Ureter (tissue), 1 donor: ENCODE measurements at regions not wholly inside any gene's neighbourhood (a gene's known extent, or its start where the extent isn't known, plus 50 kb on each side); places are given as distances from the start of the nearest gene placed in this dataset.
"Not testable (repeated sequence)": the region's sequence is repeated elsewhere in the genome, so short reads cannot be mapped to it uniquely, and the experiment has no call there.

Source experiments
- DNase-seq: peaks from one replicate; pipeline ENCODE4 v3.0.0-alpha.2; 2020; ENCODE audit warnings: low spot score
- donor health status: DM: yes; HTN: yes; CAD: no.

- no peak for DNase-seq
Measured at GRCh38 chr5:89083791-89084190, 200.8 kb upstream of the MEF2C start.

- no peak for DNase-seq
Measured at GRCh38 chr5:89081360-89081759, 198.4 kb upstream of the MEF2C start.

DNA sequence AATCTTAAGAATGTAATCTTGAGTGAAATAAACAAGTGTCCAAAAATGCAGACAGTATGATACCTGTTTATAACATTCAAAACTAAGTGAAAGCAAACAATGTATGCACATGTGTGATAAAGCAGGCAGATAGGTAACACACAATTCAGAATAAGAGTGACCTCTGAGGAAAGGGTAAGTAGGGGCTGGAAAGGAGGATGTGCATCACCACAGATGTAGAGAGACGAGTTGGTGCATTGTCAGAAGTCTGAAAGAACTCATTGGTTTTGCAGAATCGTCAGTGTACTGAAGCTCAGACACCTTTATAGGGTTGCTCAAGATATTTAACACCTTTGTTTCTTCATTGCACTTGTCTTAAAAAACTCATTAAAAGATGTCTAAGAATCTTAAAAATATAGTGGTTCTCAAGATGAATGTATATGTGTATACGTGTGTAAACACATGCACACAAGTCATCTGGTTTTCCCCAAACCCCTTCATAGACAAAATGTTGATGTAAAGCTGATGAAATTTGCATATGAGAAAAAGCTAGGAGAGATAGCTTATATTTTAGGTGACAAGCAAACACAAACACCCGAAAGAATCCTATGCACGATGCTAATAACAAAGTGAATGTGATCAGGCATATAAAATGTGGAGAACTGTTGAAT is 197.6 kb upstream of the MEF2C start:
- DNase-seq = no peak

DNA sequence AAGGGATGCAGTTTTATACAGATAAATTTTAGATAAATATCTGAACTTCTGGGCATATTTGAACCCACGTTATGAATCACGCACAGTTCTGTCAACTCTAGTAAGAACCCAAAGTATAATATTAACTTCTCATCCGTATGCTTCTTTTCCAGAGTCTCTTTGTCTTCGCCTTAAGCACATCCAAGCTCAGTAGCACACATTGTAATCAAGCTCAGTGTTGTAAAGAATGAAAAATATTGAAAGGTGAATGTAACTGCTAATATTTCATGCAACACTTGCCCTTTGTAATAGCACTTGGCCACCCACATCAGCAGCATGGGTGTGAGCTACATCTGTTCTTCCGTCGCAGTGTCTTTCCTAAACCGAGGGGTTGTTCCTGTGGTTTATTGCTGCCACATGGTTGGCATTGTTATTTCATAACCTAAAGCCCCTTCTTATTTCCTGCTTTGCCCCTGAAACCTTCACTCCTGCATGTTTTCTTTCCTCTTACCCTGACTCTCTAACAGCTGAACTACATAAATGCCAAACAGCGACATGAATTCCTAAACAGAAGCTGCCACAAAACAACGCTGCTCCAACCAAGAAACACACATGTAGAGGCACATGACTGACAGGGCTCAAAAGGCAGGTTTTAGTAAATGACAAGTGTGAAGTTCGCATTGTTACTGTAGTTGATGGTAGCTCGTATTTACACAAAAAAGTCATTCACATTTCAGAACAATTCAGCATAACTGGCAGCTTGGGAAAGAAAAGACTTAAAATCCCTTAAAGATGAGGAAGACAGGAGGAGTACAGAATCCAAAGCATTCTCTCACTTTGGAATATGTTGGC is 190.1 kb upstream of the MEF2C start:
- DNase-seq = no peak

- no peak for DNase-seq
Measured at GRCh38 chr5:89071941-89072331, 189.0 kb upstream of the MEF2C start.

DNA sequence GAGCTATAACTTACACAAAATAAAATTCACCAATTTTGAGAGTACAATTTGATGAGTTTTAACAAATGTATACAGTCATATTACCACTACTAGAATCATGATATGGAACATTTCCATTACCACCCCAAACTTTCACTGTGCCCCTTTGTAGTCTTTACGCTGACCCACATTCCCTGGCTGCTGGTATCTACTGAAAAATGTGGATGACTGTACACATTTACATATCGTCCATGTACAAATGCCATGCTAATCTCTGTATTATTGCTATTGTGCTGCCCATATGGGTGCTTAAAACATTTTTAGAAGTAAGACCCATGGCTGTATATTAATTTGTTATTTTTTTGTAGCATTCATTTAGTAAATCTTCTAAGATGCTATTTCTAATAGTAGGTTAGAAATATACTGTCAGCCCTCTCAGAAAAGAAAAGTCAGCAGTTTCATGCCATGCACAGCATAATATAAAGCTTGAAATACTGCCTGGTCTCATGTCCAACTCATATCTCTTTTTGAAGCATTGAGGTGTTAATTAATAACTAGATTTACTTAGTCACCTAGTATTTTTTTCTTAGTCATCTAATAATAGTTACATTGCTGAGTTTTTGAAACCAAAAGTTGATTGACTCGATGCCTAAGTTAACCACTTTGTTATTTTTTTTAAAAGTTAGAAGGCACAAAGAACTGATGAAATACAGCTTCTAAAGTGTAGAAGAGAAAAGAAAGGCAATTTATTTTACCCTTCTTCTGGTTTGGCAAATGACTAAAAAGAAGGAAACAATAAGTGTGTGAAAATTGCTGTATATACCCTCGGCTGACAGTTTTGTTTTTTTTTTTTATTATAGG is 188.3 kb upstream of the MEF2C start:
- no peak for DNase-seq

DNA sequence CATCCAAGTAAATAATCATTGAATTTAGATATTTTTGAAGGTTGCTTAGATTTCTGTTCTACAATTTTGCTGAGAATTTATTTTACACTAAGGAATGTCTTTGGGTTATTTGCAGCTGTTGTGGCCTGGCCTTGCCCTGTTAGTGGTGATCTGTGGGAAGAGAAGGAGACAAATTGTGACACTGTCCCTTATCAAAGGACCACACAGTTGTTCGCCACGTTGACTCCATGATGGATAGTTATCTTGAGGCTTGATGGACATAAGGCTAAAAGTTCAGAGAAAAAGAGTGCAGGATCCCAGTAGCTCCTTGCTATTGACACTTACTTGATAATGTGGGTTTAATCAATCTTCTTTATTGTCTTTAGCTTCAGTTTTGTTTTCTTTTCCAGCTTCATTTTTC is 186.6 kb upstream of the MEF2C start:
- DNase-seq = no peak

- DNase-seq = no peak
Measured at GRCh38 chr5:89067362-89067761, 184.4 kb upstream of the MEF2C start.

GRCh38 chr5:89065919-89066318 is 182.9 kb upstream of the MEF2C start:
- DNase-seq = no peak

DNA sequence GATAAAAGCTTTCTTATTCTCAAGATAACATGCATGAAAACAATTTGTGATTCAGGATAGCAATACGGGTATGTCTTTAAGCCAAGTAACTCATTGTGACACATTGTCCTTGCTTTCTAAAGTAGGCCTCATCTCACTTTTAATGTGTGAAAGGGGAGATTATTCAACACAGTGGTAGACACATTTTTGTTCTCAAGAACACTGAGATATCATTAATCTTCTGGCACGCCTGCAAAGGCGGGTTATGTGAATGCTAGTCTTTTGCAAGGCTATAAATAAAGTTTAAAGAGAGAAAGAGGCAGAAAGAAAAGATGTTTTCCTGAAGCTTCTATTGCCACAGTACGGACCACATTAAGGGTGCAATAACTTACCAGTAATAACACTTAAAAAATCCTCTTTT is 181.8 kb upstream of the MEF2C start:
- no peak for DNase-seq

- DNase-seq = no peak
Measured at GRCh38 chr5:89064054-89064453, 181.1 kb upstream of the MEF2C start.

DNA sequence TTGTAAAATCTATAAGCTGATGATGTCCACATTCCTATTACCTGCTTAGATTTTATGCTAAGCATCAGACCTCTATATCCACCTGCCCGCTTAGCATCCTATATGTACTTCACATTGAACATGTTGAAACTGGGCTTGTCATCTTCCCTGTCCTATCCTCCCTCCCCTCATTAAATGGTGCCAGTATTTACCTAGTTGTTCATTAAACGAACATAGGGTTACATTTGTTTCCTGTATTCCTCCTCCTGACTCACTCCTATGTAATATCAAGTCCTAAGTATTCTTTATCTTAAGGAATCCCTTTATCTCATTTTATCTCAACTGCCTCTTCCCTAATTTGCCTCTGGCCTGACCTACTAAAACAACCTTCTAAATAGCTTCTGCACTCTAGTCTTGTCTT is 177.8 kb upstream of the MEF2C start:
- no peak for DNase-seq

GRCh38 chr5:89059274-89059673 is 176.3 kb upstream of the MEF2C start:
- DNase-seq = no peak

- no peak for DNase-seq
Measured at GRCh38 chr5:89055695-89056085, 172.7 kb upstream of the MEF2C start.

- DNase-seq = no peak
Measured at GRCh38 chr5:89055015-89055694, 172.2 kb upstream of the MEF2C start.

- DNase-seq = no peak
Measured at GRCh38 chr5:89053547-89053946, 170.6 kb upstream of the MEF2C start.

- not testable (repeated sequence) for DNase-seq
Measured at GRCh38 chr5:89050062-89050461, 167.1 kb upstream of the MEF2C start.

DNA sequence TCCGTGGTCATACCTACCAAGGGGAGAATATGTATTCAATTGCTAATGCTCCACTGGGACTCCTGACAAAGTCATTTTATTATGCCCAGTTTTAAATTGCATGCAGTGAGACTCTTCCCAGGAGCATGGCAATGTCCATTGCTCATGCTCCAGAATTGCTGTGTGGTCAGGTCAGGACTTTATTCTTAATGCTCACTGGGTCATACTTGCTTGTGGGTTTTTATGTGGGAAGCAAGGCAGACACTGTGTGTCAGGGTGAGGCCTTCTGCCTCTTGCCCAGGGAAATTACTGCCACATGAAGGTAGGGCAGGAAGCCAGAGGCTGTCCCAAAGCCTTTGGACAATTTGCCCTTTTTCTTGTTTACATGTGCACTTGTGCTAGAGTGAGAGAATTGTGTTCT is 164.6 kb upstream of the MEF2C start:
- DNase-seq = no peak

DNA sequence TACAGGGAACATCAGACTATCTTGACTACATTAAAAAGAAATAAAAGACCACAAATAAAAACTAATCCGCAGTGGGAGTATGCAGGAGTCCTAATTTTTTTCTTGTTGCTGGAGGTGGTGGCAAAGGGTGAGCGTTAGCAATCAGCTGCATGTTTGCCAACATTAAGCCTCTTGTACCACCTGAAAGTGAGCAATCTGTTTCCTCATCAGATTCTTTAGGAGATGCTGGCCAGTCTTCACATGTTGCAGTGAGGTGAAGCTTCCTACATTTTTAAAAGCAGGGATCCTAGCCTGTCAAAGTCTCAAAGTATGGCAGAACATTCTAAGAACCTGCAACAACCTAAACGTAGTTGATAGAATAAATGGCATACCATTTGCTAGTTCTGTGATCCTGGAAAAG is 162.2 kb upstream of the MEF2C start:
- DNase-seq = no peak

GRCh38 chr5:89044674-89045200 is 161.8 kb upstream of the MEF2C start:
- no peak for DNase-seq

DNA sequence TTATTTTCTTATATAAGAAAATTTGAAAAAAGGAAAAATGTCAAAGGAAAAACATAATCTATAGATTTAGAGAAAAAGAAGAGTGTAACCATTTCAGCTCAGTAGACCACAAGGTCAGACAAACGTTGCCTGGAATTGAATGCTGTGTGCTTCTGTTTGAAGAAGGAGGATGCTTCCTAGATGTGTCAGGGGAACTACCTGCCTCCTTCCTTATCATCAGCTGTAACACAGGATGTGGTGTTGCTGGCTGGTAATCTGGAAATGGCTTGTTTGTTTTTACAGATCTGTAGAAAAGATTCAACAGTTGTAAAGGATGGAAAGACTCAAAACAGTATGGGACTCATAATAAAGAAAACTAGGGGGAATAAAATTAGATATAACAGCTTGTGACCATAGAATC is 160.7 kb upstream of the MEF2C start:
- DNase-seq = no peak

DNA sequence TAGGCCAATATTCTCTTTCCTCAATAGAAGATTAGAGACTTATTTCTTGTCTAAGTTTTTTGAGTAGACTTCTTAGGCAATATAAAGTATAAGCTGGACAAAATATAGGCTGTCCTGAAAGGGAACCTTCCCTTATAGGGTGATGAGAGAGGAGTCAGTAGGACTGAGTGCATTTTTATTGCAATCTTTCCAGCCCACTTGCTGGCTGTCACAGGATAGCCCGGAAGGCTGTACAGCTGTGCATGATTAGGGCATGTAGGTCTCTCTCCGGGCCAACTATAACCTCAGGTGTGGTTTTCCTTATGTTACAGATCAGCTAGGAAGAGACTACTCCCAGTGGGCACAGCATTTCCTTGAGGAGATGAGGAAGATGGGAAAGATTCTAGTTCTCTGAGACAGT is 159.8 kb upstream of the MEF2C start:
- no peak for DNase-seq
